HG03354 (cell line): ENCODE measurements at regions not wholly inside any gene's neighbourhood (a gene's known extent, or its start where the extent isn't known, plus 50 kb on each side); places are given as distances from the start of the nearest gene placed in this dataset.

Experiments
- ATAC-seq: cut with Tn5 transposase; IDR thresholded peaks from one replicate; pipeline ENCODE4 v1.9.1; 2021; ENCODE audit warnings: mild to moderate bottlenecking; ENCODE audit not compliant: unreplicated experiment, poor library complexity, severe bottlenecking

DNA sequence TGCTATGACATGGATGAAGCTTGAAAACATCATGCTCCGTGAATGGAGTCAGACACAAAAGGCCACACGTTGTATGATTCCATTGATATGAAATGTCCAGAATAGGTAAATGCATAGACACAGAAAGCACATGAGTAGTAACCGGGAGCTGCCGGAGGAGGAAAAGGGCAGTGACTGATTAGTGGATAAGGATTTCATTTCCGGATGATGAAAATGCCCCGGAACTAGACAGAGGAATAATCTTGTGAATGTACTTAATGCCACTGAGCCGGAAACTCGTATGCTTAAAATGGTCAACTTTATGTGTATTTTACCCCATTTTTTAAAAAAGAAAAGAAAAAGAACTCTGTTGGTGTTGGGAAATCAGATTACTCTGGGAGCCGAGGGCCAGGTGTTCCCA is 112.7 kb upstream of the FAM9B start:
- ATAC-seq, result no peak

DNA sequence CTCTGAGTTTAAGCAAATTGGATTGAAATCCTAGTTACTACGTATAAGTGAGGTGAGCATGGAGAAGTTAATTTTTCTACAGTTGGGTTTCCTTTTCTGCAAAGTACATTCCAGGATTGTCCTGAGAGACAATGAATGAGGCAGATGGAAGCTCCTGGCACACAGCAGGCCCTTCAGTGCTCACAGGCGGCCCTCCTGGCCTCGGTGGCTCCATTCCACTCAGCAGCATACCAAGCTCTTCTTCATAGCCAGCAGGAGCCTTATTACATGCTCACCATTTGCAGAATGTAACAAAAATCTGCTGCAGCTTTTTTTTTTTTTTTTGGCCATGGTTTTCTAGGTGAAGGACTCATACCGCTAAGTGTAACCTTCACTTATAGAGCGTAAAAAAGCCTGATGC is 113.2 kb upstream of the FAM9B start:
- no peak for ATAC-seq

DNA sequence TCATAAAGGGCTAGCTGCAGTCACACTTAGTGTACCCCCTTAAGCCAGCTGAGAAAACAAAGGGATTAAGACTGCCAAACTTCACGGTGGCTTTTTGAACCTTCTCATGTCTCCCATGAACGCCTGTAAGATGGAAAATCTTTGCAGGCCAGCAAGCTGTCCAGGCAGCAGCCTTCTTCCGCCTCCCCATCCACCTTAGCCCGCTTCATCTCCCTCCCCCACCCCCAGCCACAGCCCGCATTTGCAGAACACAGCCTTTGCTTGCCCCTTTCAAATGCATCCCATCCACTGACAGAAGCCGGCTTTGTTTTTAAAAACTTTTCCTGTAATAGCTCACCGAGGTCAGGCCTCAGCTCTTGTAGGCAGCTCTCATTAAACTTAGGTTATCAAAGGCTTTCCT is 113.8 kb upstream of the FAM9B start:
- ATAC-seq, result no peak

DNA sequence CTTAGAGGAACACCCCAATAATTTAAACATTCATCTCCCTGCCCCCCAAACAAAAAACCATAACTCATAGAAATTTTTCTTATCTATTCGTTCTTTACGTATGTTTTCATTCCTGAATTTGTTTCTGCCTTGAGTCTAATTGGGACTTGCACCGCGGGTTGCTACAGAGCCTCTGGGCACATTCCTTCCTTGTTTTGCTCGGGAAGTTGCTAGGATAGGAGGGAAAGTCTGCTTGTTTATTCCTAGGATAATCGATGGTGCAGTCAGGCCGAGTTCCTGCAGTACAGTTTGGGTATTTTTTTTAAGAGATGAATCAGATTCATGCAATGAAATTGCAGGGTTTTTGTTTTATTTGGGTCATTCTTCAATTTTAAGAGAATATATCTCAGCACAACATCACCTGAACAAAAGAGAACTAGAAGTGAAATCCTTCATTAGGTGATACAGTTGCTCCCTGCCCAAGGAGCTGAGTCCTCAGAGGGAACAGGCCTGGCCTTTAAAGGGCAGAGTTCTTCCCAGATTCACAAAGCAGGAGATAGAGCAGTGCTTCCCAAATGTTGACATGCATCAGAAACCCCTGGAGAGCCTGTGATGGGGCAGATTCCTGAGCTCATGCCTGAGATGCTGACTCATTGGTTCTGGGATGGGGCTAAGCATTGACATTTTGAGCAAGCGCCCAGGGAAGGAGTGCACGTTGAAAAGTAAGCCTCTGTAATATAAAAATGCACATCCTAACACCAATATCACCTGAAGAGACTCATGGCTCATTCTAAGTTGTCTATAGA is 114.9 kb upstream of the FAM9B start:
- ATAC-seq, result no peak

DNA sequence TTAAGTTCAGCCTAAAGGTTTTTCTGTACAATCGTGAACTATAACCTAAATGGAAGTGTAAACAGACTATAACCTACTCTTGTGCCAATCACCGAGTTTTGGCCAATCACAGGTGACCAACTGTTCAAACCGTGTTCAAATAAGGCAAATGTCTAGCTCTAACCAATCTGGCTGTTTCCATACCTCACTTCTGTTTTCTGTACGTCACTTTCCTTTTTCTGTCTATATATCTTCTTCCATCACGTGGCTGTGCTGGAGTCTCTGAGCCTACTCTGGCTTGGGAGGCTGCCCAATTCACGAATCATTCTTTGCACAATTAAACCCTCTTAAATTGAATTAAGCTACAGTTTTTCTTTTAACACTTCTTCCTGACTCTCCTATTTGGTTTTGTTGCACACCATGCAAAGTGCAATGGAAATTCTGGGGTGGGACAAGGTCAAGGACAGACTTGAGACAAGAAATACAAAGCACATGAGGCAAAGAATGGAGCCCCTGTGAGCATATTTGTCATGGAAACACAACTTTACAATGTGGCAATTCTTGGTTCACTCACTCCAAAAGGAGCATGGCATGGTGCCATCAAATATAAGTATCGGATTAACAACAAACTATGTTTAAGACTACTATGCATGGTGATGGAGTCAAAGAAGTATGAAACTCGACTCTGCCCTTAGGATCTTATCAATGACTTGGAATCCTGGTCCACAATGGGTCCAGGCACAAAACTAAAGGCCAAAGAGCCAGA is 115.7 kb upstream of the FAM9B start:
- no peak for ATAC-seq

DNA sequence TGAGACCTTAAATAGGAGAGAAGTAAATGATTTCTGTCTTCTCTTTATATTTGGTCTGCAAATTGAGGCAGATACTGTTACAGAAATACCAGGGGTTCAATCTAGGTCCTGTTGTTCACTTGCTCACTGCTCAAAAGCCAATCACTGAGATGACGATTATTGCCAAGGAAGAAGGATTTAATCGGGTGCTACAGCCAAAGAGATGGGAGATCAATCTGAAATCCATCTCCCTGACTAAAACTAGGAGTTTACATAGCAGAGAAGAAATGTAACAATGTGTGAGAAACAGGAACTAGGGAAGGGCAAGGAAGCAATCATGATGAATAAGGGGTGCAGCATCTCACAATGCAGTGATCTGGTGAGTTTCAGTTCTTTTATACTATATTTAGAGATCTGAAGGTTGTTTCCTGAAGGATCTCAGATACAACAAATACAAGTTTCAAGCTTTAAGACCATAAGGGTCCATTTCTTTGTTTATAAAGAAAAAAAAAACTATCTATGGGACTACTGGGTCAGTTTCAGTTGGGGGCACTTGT is 117.9 kb upstream of the FAM9B start:
- no peak for ATAC-seq

DNA sequence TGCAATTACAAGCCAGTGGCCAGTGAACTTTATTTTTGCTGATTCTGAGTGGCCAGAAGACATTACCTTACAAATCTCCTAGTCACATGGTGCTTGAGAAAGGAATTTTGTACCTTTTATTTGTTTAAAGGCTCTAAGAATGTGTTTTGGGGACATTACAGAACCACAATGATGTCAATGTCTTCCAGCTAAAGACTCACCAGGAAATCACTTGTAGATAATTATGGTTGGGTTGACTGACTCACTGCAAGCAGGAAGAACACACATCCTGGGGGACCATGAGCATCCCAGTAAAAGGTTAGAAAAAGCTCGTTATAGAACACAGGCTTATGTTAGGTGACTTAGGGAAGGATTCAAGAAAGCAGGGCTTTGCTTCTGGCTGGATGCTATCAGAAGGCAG is 119.4 kb upstream of the FAM9B start:
- ATAC-seq, result no peak

DNA sequence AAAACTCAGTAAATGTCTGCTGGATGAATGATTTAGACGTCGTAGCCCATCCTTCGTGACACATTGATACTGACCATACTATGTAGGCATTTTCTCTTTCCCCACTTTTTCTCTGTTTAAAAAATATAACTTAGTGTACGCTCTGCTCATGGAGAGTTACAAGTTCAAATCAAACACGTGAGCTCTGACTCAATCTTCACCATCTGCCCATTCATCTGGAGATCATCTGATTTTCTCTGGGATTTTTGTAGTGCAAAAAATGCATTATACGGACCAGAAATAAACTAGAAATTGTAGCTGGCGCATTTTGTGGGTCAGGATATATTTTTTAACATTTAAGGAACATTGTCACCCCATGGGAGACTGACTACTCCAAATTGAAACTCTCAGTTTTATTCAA is 124.7 kb upstream of the FAM9B start:
- no peak for ATAC-seq

DNA sequence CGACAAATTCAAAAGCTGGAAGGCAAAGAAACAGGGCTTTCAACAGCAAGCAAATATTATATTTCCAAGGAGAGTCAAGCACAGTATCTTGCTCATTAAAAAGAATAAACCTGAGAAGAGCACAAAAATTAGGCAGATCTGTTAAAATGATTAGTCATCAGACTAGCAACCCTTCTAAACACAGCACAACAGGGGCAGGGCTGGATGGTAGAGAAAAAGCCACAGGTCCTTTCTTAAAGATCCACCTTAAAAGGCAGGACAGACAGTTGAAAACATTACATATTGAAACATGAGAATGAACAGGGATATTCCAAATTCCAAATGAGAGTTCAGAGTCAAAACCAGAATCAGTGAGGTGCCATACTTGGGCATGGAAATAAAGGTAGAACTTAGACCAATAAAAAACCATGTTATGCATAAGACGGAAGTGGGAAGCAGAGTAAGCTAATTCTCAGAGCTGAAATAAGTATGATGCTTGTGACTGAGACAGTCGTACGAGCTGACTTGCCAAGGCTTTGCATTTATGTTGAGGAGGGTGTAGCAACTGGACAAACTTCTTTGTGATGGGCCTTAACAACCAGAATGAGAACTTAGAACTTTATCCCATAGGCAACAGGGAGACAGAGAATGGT is 126.9 kb upstream of the FAM9B start:
- ATAC-seq, result no peak

DNA sequence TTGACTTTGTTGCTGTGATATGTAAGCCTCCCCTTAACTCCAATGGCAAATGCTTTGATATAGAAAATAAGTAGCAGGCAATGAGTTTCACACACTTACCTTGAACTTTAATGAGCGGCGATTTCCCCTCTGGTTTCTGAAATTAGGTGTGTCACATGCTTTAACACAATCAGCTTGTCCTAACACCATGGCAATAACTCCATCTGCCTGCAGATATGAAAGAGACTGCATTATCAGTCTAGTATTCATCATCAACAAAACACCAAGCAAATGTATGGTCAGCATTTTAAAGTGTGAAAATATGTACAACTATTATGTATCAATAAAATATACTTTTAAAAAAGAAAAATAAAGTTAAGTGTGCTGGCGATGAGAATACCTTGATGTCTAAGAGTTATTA is 128.8 kb upstream of the FAM9B start:
- no peak for ATAC-seq

DNA sequence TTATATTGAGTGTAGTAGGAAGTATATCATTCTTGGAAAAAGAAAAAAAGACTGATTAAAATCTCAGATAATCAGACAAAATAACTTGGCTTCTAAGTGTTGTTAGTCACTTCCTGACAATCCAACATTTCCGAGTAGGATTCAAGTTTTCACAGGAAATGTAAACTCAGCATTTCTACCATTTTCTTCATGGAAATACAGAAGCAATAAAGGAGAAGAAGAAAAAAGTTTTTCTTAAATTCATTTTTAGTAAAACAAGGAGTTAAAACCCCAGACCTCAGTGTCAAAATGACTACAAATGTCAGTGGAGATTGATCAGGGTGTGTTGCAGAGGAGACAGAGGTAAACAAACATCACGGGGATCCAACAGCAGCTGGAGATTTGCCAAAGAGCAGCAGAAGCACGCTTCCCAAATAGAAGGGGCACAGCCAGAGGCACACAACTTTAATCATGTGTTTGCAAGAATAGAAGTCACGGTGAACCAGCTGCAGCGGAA is 129.3 kb upstream of the FAM9B start:
- ATAC-seq, result no peak

DNA sequence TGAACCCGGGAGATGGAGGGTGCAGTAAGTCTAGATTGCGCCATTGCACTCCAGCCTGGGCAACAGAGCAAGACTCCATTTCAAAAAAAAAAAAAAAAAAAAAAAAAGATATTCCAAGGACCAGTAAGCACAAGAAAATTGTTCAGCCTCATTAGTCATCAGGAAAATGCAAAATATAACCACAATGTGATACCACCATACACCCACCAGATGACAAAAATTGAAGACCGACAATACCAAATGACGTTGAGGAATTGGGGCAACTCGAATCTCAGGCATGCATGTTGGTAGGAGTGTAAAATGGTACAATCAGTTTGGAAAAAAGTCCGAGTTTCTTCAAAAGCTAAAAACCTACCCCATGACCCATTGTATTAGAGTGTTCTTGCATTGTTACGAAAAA is 130.2 kb upstream of the FAM9B start:
- ATAC-seq, result no peak

DNA sequence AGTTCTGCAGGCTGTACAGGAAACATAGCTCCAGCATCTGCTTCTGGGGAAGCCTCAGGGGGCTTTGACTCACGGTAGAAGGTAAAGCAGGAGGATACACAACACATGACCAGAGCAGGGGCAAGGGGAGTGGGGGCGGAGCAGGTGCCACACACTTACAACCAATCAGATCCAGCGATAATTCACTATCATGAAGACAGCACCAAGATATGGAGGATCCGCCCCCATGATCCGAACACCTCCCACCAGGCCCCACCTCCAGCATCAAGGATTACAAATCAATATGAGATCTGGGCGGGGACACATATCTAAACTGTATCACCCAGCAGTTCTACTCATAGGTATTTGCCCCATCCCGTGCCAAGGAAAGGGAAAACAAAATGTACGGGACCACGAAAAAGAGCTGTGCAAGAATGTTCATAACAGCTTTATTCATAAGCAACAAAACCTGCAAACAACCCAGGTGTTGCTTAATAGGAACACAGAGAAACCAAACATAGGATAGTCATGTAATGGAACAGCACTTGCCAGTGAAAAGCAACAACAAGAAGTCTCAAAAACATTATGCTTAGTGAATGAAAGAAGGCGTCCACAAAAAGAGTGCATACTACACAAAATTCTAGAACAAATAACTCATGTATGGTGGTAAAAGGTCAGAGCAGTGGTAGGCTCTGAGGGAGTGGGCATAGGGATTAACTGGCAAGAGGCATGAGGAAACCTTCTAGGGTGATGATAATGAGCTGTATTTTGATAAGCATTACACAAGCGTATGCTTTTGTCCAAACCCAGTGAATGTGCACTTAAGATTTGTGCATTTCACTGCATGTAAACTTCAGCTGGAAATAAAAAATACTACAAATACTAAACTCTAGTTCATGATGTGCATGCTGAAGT is 130.9 kb upstream of the FAM9B start:
- no peak for ATAC-seq

DNA sequence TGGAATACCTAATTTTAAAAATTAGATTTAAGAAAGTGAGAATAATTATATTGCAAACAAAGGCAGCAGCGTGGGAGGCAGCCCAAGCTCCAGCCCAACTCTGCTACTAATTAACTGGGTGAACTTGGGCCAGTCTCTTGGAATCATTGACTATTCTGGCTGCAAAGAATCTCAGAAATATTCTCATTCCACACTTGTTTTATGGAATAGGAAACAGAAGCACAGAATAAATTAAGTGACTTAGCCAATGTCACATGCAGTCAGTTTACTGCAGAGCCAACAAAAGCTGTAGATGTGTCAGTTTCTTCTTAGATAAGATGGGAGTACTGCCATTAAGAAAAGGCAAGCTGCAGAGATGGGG is 132.6 kb upstream of the FAM9B start:
- ATAC-seq, result no peak

DNA sequence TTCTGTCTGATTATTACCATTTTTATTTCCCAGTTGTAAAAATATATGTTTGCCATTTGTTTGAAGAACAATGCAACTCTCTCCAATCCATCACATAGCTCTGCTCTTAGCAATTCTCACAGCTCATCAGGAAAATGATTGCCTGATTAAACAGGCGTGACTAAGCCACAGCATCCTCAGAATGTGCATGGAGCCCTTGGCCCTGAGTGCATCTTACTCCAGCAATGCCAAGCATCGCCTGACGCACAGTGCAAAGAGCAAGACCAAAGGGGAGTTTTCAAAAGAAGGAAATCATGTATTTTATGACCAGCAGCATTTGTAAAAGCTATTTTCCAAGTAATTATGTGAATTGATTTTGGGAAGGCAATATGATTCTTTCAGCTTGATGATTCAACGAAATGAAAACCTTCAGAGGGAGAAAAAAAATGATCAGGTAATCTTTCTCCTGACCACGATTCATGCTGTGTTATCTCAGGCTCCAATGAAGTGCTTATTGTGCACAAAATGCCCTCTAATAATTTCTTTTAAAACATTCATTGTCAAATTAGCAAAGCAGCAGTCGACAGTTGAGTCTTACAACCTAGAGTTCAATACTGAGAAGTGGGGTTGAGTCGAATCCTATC is 138.0 kb upstream of the FAM9B start:
- ATAC-seq, result no peak

DNA sequence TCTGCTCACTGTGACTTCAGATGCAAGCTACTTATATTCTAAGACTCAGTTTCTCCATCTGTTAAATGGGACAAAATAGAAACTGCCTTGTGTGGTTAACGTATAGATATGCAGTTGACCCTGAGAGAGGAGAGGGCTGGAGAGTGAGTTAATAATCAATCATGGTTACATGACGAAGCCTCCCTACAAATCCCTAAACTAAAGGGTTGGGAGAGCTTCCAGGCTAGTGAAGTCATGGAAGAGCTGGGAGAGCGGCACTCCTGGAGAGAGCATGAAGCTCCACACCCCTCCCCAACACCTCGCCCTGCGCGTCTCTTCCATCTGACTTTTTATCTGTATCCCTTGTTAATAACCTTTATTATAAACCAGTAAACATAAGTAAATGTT is 138.5 kb upstream of the FAM9B start:
- no peak for ATAC-seq

DNA sequence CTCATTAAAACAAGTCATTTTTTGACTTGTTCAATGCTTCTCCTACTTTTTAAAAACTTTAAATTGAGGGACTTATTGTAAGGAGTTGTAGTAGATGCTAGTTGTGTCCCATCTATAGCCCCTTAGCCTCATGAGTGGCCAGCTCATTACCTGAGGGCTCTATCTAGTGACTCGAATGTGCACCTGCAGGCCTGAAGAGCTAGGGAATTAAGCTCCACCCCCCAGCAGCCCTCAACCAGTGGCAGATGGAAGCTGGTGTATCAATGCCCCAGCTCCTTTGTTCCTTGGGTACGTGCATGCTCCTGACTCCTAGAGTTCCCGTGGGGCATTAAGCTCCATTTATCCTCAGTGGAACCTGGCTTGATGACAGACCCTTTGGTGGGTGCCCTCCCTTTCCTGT is 146.7 kb upstream of the FAM9B start:
- no peak for ATAC-seq

DNA sequence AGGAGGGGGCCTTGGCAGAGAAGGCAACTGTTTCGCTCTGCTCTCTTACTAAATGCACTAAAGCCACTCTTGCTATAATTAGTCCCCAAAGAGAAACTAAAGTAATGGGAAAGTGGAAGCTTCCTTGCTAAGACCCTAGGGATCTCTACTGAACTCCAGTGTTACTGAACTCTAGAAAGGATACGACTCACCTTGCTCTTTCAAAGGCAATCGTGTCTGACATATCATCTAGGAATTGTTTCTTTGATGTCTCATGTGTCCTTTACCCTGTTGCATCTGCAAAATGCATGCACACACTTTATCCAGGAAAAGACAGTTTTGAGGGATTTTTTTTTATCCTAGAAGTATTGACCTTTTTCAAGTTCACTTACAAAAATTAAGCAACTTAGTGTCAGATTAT is 148.1 kb upstream of the FAM9B start:
- no peak for ATAC-seq

DNA sequence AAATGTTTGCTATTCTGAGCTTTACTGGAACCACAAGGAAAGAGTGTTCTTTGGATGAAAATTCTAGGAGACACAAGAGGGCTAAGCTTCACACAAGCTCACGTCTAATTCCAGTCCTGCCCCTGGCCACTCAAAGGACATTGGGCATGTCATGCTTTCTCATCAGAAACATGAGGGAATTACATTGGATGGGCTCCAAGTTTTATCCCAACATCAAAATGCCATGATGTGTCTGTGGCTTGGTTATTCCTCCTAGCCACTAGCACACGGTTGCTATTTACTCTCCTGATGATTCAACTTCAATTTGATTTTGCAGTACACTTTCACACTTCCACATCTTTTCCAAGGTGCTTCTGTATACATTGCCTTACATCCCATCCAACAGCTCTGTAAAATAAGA is 149.6 kb upstream of the FAM9B start:
- ATAC-seq, result no peak
